Subcutaneous abdominal adipose tissue (tissue), 5 donors: ENCODE measurements at regions not wholly inside any gene's neighbourhood (a gene's known extent, or its start where the extent isn't known, plus 50 kb on each side); places are given as distances from the start of the nearest gene placed in this dataset.

Experiments
- H3K27ac ChIP-seq: one replicate; pipeline ENCODE4 v1.7.0; 2013; ENCODE audit warnings: low read depth, mild to moderate bottlenecking, inconsistent platforms, low read length, moderate library complexity
- H3K27me3 ChIP-seq, 5 donors: one replicate each; pipeline ENCODE4 v1.7.0; 2013; ENCODE audit warnings: low read length in 5 of 5, inconsistent platforms in 1 of 5; ENCODE audit not compliant: control insufficient read depth in 5 of 5, insufficient read depth in 4 of 5
- H3K36me3 ChIP-seq, 5 donors: one replicate each; pipeline ENCODE4 v1.7.0; 2013; ENCODE audit warnings: low read length in 5 of 5; ENCODE audit not compliant: control insufficient read depth in 5 of 5, insufficient read depth in 5 of 5
- H3K4me1 ChIP-seq, 5 donors: one replicate each; pipeline ENCODE4 v1.7.0; 2013; ENCODE audit warnings: low read length in 5 of 5, mild to moderate bottlenecking in 3 of 5, moderate library complexity in 1 of 5; ENCODE audit not compliant: control insufficient read depth in 5 of 5, insufficient read depth in 5 of 5
- H3K4me3 ChIP-seq, 5 donors: one replicate each; pipeline ENCODE4 v1.7.0; 2013; ENCODE audit warnings: low read length in 5 of 5, low read depth in 1 of 5
- H3K9ac ChIP-seq, 5 donors: one replicate each; pipeline ENCODE4 v1.7.0; 2013; ENCODE audit warnings: low read length in 5 of 5, mild to moderate bottlenecking in 4 of 5, moderate library complexity in 3 of 5
- H3K9me3 ChIP-seq, 5 donors: one replicate each; pipeline ENCODE4 v1.7.0; 2013; ENCODE audit warnings: low read length in 5 of 5; ENCODE audit not compliant: control insufficient read depth in 5 of 5
- donor health status: healthy.
- donor health status: healthy.
- donor health status: healthy.
- donor health status: healthy.
- donor health status: healthy.

DNA sequence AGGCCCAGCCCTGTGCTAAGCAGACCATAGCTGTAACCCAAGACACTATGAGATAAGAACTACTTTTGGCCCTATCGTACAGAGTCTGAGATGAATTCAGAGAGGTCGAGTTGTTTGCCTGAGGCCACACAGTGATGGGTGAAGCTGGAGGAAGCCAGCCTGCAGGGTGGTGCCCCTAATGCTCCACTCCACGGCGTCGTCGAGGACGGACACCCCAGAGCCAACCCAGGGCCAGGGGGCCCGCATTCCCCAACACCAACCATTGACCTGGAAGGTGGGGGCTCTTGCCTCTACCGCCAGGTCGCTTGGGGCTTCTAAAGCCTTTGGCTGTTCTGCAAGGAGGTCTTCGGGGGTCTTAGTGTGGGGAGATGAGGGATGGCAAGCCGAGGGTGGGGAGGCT is 84.1 kb downstream of the IRF8 start:
- peaks cover 2 to 45% (median 28%) of the 10 kb centered on the region in 5 donors for H3K4me1 ChIP-seq
- H3K27ac ChIP-seq = no peak overlapping the region
- H3K36me3 ChIP-seq = no peaks in the 10 kb centered on the region
- peaks cover 4 to 19% (median 6%) of the 10 kb centered on the region in 5 donors for H3K27me3 ChIP-seq
- H3K9me3 ChIP-seq = no peaks in the 10 kb centered on the region
- no peak overlapping the region for H3K9ac ChIP-seq
- no peak overlapping the region for H3K4me3 ChIP-seq

- Histone ChIP-seq H3K4me1 (peaks cover 2 to 43% (median 28%) of the 10 kb centered on the region in 5 donors), H3K27me3 (peaks cover 4 to 21% (median 8%) of the 10 kb centered on the region in 5 donors), H3K9ac (no peak overlapping the region)
Observed at GRCh38 chr16:85983606-85984230, 84.8 kb downstream of the IRF8 start.

DNA sequence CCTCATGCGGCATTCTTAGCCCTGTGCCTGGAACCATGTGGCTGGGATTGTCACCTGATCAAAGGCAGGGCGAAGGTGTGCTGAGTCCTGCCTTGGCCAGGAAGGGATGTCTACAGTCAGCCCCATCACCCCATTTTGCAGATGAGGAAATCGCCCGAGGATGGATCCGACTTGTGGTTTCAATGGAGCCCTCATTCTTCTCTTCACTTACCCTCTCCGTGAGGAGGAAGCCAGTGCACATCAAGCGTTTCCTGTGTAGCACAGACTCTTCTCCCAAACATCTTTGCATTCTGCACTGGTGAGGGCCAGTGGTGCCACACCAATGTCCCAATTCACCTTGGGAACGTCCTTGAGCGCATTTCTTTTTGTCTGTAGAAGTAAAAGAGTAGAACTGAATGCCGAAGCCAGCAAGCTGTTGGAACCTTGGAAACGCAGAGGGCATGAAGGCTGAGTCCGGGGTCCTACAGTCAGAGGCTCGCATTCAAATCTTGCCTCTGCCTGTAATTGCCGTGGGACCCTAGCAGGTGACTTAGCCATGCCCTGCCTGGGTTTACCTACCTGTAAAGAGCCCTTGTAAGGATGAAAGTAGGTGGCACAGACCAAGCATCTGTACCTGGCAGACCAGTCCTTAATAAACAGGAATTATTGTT is 85.4 kb downstream of the IRF8 start:
- H3K4me3 ChIP-seq = no peak overlapping the region
- H3K27ac ChIP-seq = no peak overlapping the region
- peaks cover 0 to 24% (median 12%) of the 10 kb centered on the region in 5 donors for H3K27me3 ChIP-seq

More at GRCh38 chr16:85983606-85984230, 84.8 kb downstream of the IRF8 start:
- Histone ChIP-seq H3K4me3 (no peak overlapping the region), H3K36me3 (no peaks in the 10 kb centered on the region), H3K9me3 (no peaks in the 10 kb centered on the region), H3K27ac (no peak overlapping the region)

DNA sequence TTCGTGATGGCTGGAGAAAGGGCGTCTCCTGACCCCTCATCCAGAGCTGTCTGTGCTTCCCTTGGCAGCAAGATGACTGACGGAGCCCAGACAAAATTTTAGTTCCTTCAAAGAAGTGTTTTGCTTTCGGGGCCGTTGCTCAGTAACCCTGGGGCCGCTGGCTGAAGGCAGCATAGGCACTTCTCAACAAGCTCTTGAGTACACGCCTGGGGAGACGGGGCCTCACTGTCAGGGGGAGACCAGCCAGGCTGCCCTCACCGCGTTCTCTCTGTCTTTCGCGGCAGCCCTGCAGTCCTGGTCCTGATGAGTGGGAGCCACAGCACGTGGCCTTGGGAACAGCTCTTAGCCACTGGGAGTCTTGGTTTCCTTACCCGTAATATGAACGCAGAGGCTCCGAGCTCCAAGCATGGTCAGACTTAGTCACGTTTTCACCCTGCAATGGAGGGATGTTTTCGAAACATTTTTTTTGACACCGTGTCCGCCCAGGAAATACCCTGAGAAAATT is 86.0 kb downstream of the IRF8 start:
- H3K9ac ChIP-seq = no peak overlapping the region
- no peak overlapping the region for H3K27ac ChIP-seq
- H3K4me3 ChIP-seq = no peak overlapping the region

More for the DNA sequence above, 85.4 kb downstream of the IRF8 start:
- Histone ChIP-seq H3K9me3 (no peaks in the 10 kb centered on the region), H3K36me3 (no peaks in the 10 kb centered on the region), H3K9ac (no peak overlapping the region), H3K4me1 (peaks cover 2 to 38% (median 26%) of the 10 kb centered on the region in 5 donors)

GRCh38 chr16:85986931-85987749 is 88.2 kb downstream of the IRF8 start:
- no peaks in the 10 kb centered on the region for H3K36me3 ChIP-seq
- H3K4me3 ChIP-seq = peak overlapping the region in 3 of 5 donors; percentile 16 to 46 (median 17)
- H3K27ac ChIP-seq = no peak overlapping the region
- H3K9ac ChIP-seq = no peak overlapping the region
- H3K27me3 ChIP-seq = peaks cover 0 to 26% (median 13%) of the 10 kb centered on the region in 5 donors
- no peaks in the 10 kb centered on the region for H3K9me3 ChIP-seq
- H3K4me1 ChIP-seq = peaks cover 2 to 35% (median 26%) of the 10 kb centered on the region in 5 donors

More for the DNA sequence above, 86.0 kb downstream of the IRF8 start:
- Histone ChIP-seq H3K9me3 (no peaks in the 10 kb centered on the region), H3K27me3 (peaks cover 0 to 27% (median 12%) of the 10 kb centered on the region in 5 donors), H3K36me3 (no peaks in the 10 kb centered on the region), H3K4me1 (peaks cover 2 to 38% (median 26%) of the 10 kb centered on the region in 5 donors)

DNA sequence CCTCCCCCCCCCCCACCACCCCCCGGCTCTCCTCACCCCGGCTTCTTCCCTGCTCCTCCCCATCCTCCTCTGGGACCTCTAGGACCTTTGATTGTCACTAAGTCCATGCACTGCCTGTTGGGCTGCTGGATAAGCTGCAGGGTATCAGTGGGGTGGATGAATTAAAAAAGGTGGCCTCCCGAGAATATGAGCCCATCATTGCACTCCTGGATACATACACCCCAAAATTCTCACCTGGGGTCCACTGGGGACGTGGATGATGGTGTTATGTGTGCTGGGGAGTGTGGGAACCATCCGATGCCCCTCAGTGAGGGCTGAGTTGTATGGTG is 88.8 kb downstream of the IRF8 start:
- H3K27me3 ChIP-seq = peaks cover 0 to 25% (median 15%) of the 10 kb centered on the region in 5 donors
- peaks cover 2 to 32% (median 24%) of the 10 kb centered on the region in 5 donors for H3K4me1 ChIP-seq
- H3K4me3 ChIP-seq = no peak overlapping the region
- no peaks in the 10 kb centered on the region for H3K9me3 ChIP-seq
- H3K9ac ChIP-seq = no peak overlapping the region
- no peak overlapping the region for H3K27ac ChIP-seq
- H3K36me3 ChIP-seq = no peaks in the 10 kb centered on the region

DNA sequence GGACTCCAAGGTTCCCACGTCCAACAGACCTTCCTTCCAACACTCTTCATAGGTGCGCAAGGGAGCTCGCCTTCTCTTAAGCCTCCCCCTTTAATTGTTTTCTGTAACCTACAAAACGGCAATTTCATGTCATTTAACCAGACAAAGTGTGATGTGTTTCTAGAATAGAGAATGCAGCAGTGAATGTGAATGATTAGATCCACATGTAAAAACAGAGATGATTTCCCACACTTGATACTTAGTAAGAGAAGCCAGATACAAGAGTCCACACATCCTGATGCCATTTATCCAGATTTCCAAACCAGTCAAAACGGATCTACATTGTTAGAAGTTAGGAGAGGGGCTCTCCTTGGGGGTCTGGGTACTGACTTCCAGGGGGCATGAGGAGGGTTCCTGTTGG is 89.3 kb downstream of the IRF8 start:
- Histone ChIP-seq H3K27me3 (peaks cover 0 to 25% (median 14%) of the 10 kb centered on the region in 5 donors), H3K27ac (no peak overlapping the region), H3K4me1 (peaks cover 2 to 28% (median 18%) of the 10 kb centered on the region in 5 donors), H3K9me3 (no peaks in the 10 kb centered on the region), H3K36me3 (no peaks in the 10 kb centered on the region), H3K9ac (no peak overlapping the region), H3K4me3 (no peak overlapping the region)

DNA sequence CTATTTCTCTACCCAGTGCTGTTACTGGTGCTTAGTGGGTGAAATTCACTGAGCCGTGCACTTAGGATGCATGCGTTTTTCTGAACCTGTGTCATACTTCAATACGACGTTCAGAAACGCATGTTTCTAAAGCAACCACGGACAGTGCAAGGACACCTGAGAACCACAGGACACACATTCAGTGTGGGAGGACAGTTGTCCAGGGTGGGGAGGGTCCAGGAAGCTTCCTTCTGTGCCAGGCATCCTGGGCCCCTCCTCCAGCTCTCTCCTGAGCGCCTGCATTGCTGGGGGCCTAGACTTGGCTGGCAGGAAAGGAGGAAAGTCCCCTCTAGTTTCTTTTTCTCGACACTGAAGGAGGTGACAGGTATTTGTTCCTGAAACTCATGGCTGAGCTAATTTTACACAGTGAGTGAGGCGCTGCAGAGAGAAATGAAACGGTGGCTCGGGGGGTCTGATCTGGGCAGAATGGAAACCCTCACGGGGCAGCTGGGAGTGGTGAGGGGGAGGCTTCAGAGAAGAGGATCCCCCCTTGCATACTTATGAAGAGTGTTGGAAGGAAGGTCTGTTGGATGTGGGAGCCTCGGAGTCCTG is 89.9 kb downstream of the IRF8 start:
- Histone ChIP-seq H3K4me3 (no peak overlapping the region), H3K27ac (no peak overlapping the region), H3K27me3 (peaks cover 0 to 24% (median 14%) of the 10 kb centered on the region in 5 donors), H3K9me3 (no peaks in the 10 kb centered on the region), H3K9ac (no peak overlapping the region), H3K36me3 (no peaks in the 10 kb centered on the region), H3K4me1 (peaks cover 2 to 23% (median 13%) of the 10 kb centered on the region in 5 donors)

GRCh38 chr16:85989376-85989775 is 90.4 kb downstream of the IRF8 start:
- Histone ChIP-seq H3K27me3 (peaks cover 0 to 19% (median 9%) of the 10 kb centered on the region in 5 donors), H3K9ac (no peak overlapping the region), H3K27ac (no peak overlapping the region), H3K36me3 (no peaks in the 10 kb centered on the region), H3K4me3 (no peak overlapping the region), H3K4me1 (peaks cover 2 to 18% (median 8%) of the 10 kb centered on the region in 5 donors), H3K9me3 (no peaks in the 10 kb centered on the region)
